GM10266 (cell line): ENCODE measurements at regions not wholly inside any gene's neighbourhood (a gene's known extent, or its start where the extent isn't known, plus 50 kb on each side); places are given as distances from the start of the nearest gene placed in this dataset.

Source experiments
- DNase-seq: peaks from one replicate; pipeline ENCODE4 v3.0.0; 2012; ENCODE audit errors: extremely low spot score
- TF ChIP-seq, protein P1 (sequence below): IDR thresholded peaks from 2 replicates; pipeline ENCODE4 v1.5.1; 2012; ENCODE audit warnings: mild to moderate bottlenecking, low read depth; ENCODE audit not compliant: control insufficient read depth, insufficient read depth; ENCODE audit errors: missing control alignments

DNA sequence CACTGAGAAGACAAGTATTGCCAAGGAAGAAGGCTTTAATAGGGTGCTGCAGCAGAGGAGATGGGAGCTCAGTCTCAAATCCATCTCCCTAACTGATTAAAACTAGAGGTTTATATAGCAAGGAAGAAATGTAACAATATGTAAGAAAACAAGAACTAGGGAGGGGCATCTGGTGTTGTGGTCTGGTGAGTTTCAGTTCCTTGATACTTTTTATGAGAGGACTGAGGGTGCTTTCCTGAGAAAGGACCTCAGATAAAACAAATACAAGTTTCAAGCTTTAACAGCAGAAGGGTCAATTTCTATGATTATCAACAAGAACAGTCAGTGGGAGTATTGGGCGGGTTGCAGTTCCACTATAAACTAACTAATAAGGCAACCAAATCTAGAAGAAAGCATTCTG is 1967.5 kb downstream of the SUCLG1 start:
- TF ChIP-seq, protein P1, sequence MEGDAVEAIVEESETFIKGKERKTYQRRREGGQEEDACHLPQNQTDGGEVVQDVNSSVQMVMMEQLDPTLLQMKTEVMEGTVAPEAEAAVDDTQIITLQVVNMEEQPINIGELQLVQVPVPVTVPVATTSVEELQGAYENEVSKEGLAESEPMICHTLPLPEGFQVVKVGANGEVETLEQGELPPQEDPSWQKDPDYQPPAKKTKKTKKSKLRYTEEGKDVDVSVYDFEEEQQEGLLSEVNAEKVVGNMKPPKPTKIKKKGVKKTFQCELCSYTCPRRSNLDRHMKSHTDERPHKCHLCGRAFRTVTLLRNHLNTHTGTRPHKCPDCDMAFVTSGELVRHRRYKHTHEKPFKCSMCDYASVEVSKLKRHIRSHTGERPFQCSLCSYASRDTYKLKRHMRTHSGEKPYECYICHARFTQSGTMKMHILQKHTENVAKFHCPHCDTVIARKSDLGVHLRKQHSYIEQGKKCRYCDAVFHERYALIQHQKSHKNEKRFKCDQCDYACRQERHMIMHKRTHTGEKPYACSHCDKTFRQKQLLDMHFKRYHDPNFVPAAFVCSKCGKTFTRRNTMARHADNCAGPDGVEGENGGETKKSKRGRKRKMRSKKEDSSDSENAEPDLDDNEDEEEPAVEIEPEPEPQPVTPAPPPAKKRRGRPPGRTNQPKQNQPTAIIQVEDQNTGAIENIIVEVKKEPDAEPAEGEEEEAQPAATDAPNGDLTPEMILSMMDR = no peak
- DNase-seq = no peak

DNA sequence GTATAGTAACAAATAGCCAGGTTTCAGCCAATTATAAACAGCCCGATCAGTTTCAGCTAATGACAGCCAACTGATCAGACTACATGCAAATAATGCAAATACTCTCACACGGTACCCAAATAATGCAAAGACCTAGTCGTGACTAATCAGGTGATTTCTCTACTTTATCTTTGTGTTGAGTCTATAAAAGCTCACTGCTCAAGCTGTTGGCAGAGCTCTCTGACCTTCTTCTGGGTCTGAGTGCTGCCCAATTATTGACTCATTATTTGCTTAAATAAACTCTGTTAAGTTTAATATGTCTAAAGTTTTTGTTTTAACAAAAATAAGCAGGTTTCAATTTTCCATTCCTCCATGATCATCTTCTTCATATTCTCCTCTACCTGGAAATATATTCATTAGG is 1971.7 kb downstream of the SUCLG1 start:
- DNase-seq = no peak
- TF ChIP-seq, protein P1 = no peak

- DNase-seq = no peak
- TF ChIP-seq, protein P1 = no peak
These were observed 1973.4 kb downstream of the SUCLG1 start for GRCh38 chr2:82485701-82486100.

DNA sequence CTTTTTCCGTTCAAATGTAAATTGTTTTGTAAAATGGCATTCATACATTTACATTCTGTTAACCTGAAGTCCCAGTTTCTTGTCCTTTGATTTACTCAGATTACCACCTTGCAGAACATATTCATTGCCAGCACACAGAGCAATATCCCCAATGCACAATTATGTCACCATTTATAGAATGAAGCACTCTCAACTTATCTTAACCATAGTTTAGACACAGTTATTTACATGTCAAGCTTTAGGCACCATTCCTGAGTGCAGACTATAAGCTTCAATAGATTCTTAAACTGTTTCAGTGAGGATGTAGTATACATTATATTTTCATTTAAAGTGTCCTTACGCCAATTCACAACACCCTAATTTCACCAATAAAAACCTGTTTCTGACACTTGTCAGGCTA is 1977.9 kb downstream of the SUCLG1 start:
- no peak for DNase-seq
- TF ChIP-seq, protein P1 = no peak

GRCh38 chr2:82478641-82479040 is 1980.4 kb downstream of the SUCLG1 start:
- TF ChIP-seq, protein P1 = no peak
- DNase-seq = no peak

DNA sequence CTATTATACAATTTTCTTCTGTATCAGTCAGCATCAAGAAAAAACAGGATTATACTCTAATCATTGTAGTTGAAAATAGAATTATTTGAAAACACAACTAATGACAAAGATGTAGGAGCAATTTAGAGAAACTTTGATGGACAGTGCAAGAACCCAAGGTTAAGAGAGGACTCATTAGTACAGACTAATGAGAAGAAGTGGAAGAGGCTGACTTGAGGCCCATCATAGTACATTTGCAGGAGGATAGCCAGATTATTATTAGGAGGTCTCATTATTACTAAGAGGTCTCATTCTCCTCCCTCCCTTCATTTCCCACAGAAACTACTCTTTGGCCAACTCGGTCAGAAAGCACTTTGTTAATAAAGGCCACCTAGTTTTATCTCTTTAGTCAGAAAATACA is 1983.0 kb downstream of the SUCLG1 start:
- no peak for DNase-seq
- TF ChIP-seq, protein P1 = no peak

DNA sequence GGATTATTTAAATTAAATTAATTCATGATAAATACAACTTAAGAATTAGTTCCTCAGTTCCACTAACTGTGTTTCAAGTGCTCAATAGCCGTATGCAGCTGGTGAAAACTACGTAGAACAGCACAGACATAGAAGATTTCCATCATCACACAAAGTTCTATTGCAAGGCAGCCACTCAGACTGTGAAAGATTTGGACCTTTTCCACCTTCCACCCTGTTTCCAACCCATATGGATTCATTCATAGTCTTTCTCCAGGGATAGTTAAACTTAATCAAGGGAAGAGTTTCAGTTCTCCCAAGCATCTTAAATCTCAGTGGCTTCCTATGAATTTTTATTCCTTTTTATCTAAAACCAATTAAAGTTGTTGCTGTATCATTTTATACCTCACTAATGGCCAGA is 2030.8 kb downstream of the SUCLG1 start:
- no peak for DNase-seq
- TF ChIP-seq, protein P1 = no peak
